Endothelial cell of umbilical vein (primary cell): ENCODE measurements at regions not wholly inside any gene's neighbourhood (a gene's known extent, or its start where the extent isn't known, plus 50 kb on each side); places are given as distances from the start of the nearest gene placed in this dataset.

Experiments used
- CTCF ChIP-seq, 2 donors: IDR thresholded peaks; 1 replicate in 1 of 2; 2 replicates in 1 of 2; pipeline ENCODE4 v1.5.1; 2011; ENCODE audit warnings: low read length in 2 of 2, mild to moderate bottlenecking in 2 of 2, moderate library complexity in 2 of 2, control low read depth in 1 of 2, inconsistent platforms in 1 of 2, low read depth in 1 of 2; ENCODE audit not compliant: insufficient read depth in 1 of 2; ENCODE audit errors: extremely low read depth in 1 of 2
- EZH2 ChIP-seq: IDR thresholded peaks from 2 replicates; pipeline ENCODE4 v1.6.1; 2012; ENCODE audit warnings: borderline replicate concordance, low read depth, mild to moderate bottlenecking, moderate library complexity, low read length, inconsistent platforms; ENCODE audit not compliant: severe bottlenecking
- FOS ChIP-seq: IDR thresholded peaks from 2 replicates; pipeline ENCODE4 v1.6.1; 2011; ENCODE audit warnings: mild to moderate bottlenecking, low read length, moderate library complexity, borderline replicate concordance; ENCODE audit not compliant: insufficient read depth
- JUN ChIP-seq: IDR thresholded peaks from 2 replicates; pipeline ENCODE4 v1.6.1; 2011; ENCODE audit warnings: borderline replicate concordance, low read depth; ENCODE audit not compliant: insufficient read length, insufficient read depth
- MYC ChIP-seq: IDR thresholded peaks from one replicate; pipeline ENCODE4 v1.6.1; 2011; ENCODE audit warnings: mild to moderate bottlenecking, low read depth, low read length
- POLR2A ChIP-seq: IDR thresholded peaks from 2 replicates; pipeline ENCODE4 v1.6.1; 2012; ENCODE audit warnings: low read depth, mild to moderate bottlenecking, control low read depth, low read length

GRCh38 chr13:97692628-97693027, 258.7 kb downstream of the RAP2A start:
- TF ChIP-seq CTCF (IDR thresholded peaks at IDR 0.05; ENCODE audit: extremely low read depth in 1 of 2, insufficient read depth in 1 of 2, low read depth in 1 of 2, low read length in 2 of 2) (no peak), MYC (no peak), POLR2A (no peak), FOS (no peak), EZH2 (no peak), JUN (no peak)
